ENCODE measurements at regions not wholly inside any gene's neighbourhood (a gene's known extent, or its start where the extent isn't known, plus 50 kb on each side); places are given as distances from the start of the nearest gene placed in this dataset.

GRCh38 chr3:159913712-159914414 lies 74.8 kb upstream of the IL12A start:
- FAIRE-seq = peak; percentile 65

GRCh38 chr3:159914426-159914825 lies 74.2 kb upstream of the IL12A start:
- no peak for FAIRE-seq
- DNase-seq (ENCODE audit: extremely low spot score, insufficient read length, low read depth) = no peak

More at GRCh38 chr3:159913712-159914414, 74.8 kb upstream of the IL12A start:
- no peak for DNase-seq (ENCODE audit: extremely low spot score, insufficient read length, low read depth)

GRCh38 chr3:159916052-159916451 lies 72.6 kb upstream of the IL12A start:
- DNase-seq (ENCODE audit: extremely low spot score, insufficient read length, low read depth) (no peak), FAIRE-seq (no peak)

- no peak for DNase-seq (ENCODE audit: extremely low spot score, insufficient read length, low read depth)
- no peak for FAIRE-seq
These were observed 71.5 kb upstream of the IL12A start for GRCh38 chr3:159917141-159917540.

- DNase-seq (ENCODE audit: extremely low spot score, insufficient read length, low read depth) (no peak), FAIRE-seq (no peak)
These were observed 68.8 kb upstream of the IL12A start for GRCh38 chr3:159919873-159920272.

GRCh38 chr3:159922193-159922840 lies 66.3 kb upstream of the IL12A start:
- DNase-seq (ENCODE audit: extremely low spot score, insufficient read length, low read depth) (no peak), FAIRE-seq (peak; percentile 59)

- FAIRE-seq (peak; percentile 98), DNase-seq (ENCODE audit: extremely low spot score, insufficient read length, low read depth) (no peak)
These were observed 65.7 kb upstream of the IL12A start for GRCh38 chr3:159922861-159923312.

- no peak for DNase-seq (ENCODE audit: extremely low spot score, insufficient read length, low read depth)
- FAIRE-seq = no peak
These were observed 65.3 kb upstream of the IL12A start for GRCh38 chr3:159923336-159923735.

- DNase-seq (ENCODE audit: extremely low spot score, insufficient read length, low read depth) (no peak), FAIRE-seq (no peak)
These were observed 64.7 kb upstream of the IL12A start for GRCh38 chr3:159923956-159924355.

GRCh38 chr3:159924411-159924810 lies 64.2 kb upstream of the IL12A start:
- DNase-seq (ENCODE audit: extremely low spot score, insufficient read length, low read depth) (no peak), FAIRE-seq (no peak)

- DNase-seq (ENCODE audit: extremely low spot score, insufficient read length, low read depth) (no peak), FAIRE-seq (no peak)
These were observed 63.4 kb upstream of the IL12A start for GRCh38 chr3:159925248-159925647.

GRCh38 chr3:159926573-159926972 lies 62.1 kb upstream of the IL12A start:
- FAIRE-seq (no peak), DNase-seq (ENCODE audit: extremely low spot score, insufficient read length, low read depth) (no peak)

- DNase-seq (ENCODE audit: extremely low spot score, insufficient read length, low read depth) (no peak), FAIRE-seq (no peak)
These were observed 60.6 kb upstream of the IL12A start for GRCh38 chr3:159928071-159928491.

GRCh38 chr3:159928666-159929065 lies 60.0 kb upstream of the IL12A start:
- no peak for FAIRE-seq
- no peak for DNase-seq (ENCODE audit: extremely low spot score, insufficient read length, low read depth)

- peak; percentile 18 for DNase-seq (ENCODE audit: extremely low spot score, insufficient read length, low read depth)
- FAIRE-seq = peak; percentile 52
These were observed 59.2 kb upstream of the IL12A start for GRCh38 chr3:159929171-159930141.

- no peak for FAIRE-seq
These were observed 54.4 kb upstream of the IL12A start for GRCh38 chr3:159934216-159934615.

GRCh38 chr3:159936541-159936940 lies 52.1 kb upstream of the IL12A start:
- no peak for FAIRE-seq

More at GRCh38 chr3:159934216-159934615, 54.4 kb upstream of the IL12A start:
- no peak for DNase-seq (ENCODE audit: extremely low spot score, insufficient read length, low read depth)

GRCh38 chr3:159937561-159938166 lies 51.0 kb upstream of the IL12A start:
- DNase-seq (ENCODE audit: extremely low spot score, insufficient read length, low read depth) (no peak), FAIRE-seq (no peak)

More at GRCh38 chr3:159936541-159936940, 52.1 kb upstream of the IL12A start:
- DNase-seq (ENCODE audit: extremely low spot score, insufficient read length, low read depth) = no peak

GRCh38 chr3:159938714-159939113 lies 49.9 kb upstream of the IL12A start:
- DNase-seq (ENCODE audit: extremely low spot score, insufficient read length, low read depth) = no peak
- FAIRE-seq = no peak
